Ovary (tissue), 3 donors: ENCODE measurements at regions not wholly inside any gene's neighbourhood (a gene's known extent, or its start where the extent isn't known, plus 50 kb on each side); places are given as distances from the start of the nearest gene placed in this dataset.

Experiments used
- EP300 ChIP-seq: sonication (generic); formaldehyde crosslinking; IDR thresholded peaks from one replicate; pipeline ENCODE4 v1.6.1; 2017; ENCODE audit warnings: antibody characterized with exemption
- POLR2A ChIP-seq: fragments of 450-650 bp; IDR thresholded peaks from one replicate; pipeline ENCODE4 v1.6.1; 2017; ENCODE audit warnings: antibody characterized with exemption, mild to moderate bottlenecking, moderate library complexity
- TF ChIP-seq, protein P1 (sequence below), 3 donors: fragments of 450-650 bp in 2 of 3; fragments of 200-600 bp in 1 of 3; IDR thresholded peaks; one replicate each; pipeline versions ENCODE4 v1.5.1 to v1.8.0; 2016 to 2022; ENCODE audit warnings: antibody characterized with exemption in 3 of 3, mild to moderate bottlenecking in 1 of 3
- donor health status: DM: no; HTN: no; CAD: no.

DNA sequence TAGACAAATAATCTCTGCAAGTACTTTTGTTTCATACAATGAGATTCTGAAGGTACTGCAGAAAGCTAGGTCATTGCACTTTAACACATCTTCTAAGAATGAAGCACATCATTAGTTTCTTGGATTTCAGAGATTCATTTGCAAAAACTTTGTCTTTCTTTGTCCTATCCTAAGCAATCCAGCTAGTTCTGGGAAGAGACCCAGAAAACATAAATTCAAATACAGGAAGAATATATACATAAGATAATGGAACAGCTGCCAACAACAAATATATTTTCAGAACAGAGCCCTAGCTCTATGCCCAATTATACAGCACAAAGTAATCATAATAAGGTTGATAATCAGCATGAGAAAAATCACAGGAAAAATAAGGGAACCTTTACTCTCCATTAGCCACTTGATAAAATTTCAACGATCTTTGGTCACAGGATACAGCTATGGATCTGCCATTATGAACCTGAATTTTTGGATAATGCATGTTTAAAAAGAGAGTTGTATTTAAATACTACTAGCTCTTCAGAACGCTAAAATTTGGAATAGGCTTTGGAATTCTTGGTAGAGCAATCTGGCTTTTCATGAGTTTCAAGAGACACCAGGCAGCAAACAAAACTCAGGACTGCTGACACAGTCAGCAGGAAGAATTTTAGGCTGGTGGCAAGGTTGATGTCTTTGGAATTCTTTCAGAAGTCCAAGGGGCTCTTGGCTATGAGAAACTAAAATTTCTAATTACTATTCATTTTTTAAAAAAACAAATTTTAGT, 250.4 kb upstream of the SMIM21 start:
- TF ChIP-seq, protein P1, sequence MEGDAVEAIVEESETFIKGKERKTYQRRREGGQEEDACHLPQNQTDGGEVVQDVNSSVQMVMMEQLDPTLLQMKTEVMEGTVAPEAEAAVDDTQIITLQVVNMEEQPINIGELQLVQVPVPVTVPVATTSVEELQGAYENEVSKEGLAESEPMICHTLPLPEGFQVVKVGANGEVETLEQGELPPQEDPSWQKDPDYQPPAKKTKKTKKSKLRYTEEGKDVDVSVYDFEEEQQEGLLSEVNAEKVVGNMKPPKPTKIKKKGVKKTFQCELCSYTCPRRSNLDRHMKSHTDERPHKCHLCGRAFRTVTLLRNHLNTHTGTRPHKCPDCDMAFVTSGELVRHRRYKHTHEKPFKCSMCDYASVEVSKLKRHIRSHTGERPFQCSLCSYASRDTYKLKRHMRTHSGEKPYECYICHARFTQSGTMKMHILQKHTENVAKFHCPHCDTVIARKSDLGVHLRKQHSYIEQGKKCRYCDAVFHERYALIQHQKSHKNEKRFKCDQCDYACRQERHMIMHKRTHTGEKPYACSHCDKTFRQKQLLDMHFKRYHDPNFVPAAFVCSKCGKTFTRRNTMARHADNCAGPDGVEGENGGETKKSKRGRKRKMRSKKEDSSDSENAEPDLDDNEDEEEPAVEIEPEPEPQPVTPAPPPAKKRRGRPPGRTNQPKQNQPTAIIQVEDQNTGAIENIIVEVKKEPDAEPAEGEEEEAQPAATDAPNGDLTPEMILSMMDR (IDR thresholded peaks at IDR 0.05): no peak
- TF ChIP-seq POLR2A (no peak), EP300 (no peak)
